NCI-H526 treated with DMSO at 0.1 percent for 48 hours (cell line): ENCODE measurements at regions not wholly inside any gene's neighbourhood (a gene's known extent, or its start where the extent isn't known, plus 50 kb on each side); places are given as distances from the start of the nearest gene placed in this dataset.

Source experiments
- DNase-seq: peaks from one replicate; lab custom pipeline; 2025; lab: John Stamatoyannopoulos, UW

DNA sequence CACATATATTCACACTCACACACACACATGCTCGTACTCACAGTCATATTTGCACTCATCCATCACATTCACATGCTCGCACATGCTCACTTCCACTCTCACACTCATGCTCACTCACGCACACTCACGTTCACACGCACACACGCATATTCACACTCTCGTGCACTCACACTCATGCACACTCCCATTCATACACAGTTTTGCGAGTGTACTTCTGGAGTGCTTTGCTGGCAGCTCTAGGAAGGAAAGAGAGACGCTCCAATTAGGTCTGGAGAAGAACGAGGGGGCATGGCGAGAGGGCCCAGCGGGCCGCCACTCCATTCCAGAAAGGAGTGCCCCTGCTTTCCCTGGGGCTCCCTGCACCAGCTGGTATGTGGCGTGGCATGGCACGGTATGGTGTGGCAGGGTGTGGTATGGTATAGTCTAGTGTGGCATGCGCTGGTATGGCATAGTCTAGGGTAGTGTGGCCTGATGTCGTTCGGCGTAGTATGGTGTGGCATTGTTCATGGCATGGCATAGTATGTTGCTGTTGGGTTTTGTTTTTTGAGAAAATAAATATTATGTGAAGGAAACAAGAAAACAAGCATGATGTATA is 216.8 kb upstream of the CDYL start:
- DNase-seq: no peak

DNA sequence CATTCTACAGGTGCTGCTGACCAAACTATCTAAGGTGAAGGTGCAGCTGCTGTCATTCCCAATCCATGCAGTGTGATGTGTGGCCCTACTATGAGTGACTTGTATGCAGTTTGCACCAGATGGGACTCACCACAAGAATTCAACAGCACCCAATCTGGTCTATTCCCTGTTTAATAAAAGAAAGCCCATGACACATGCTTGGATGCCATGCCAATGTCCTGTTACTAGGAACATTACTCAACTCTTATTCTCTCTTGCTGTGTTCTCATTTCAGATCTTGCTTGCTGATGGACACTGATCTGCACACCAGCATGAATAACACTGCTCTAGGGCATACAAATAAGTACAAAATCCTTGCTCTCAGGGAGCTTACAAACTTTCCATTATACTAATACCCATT is 221.6 kb upstream of the CDYL start:
- DNase-seq: no peak

DNA sequence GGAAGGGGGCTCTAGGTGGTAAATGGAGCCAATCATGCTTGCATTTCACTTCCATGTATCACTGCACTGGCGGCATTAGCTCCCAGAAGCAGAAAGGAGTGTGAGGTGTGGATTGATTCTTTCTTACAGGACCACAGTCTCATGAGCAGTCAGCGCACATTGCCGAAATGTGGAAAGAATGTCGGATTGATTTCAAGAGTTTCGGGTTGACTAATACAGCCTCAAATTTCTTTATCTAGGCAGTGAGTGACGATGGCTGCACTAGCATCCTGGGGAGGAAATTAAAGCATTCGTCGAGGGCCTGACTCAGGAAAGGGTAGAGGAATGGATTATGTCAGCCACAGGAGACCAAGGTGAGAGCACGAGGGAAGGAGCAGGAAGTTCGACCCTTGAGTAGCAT is 222.8 kb upstream of the CDYL start:
- DNase-seq: no peak

DNA sequence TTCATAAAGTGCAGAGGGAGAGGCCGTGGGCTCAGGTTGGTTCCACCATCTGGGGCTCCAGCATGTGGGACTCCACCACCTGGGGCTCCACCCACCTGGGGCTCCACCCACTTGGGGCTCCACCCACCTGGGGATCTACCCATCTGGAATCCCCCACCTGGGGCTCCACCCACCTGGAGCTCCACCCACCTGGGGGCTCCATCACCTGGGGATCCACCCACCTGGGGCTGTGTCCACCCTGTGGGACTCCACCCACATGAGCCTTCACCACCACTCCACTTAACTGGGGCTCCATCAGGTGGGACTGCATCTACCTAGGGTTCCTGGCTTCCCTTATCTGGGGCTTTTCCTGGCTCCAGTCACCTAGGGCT is 226.0 kb upstream of the CDYL start:
- no peak for DNase-seq

DNA sequence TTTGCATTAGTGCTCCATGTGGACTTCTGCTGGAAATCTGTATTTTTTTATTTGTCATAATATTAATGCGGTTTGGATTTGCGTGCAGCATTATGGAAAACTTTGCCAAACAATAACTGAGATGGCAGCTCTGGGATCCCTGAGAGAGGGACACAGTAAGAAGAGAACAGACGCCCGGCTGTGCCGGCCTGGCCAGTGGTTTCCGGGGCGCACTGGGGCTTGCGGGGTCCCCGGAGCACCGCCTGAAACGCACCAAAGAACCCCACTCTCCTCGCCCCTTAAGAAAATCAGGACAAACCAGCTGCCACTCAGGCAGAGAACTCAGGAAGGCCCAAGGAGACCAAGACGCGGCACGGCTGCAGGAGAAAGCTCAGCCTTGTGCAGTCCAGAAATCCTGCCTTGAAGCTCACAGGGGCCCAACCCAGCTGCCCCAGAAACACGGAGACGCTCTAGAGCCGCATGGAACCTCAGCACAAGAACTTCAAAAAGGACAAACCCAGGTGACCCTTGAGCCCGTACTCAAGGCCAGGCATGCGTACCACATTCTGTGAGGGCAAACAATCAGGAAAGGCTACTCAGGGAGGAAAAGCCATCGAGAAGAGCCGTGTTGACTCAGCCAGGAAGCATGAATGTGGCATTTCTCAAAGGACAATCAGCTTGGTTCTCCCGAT is 226.5 kb upstream of the CDYL start:
- no peak for DNase-seq

DNA sequence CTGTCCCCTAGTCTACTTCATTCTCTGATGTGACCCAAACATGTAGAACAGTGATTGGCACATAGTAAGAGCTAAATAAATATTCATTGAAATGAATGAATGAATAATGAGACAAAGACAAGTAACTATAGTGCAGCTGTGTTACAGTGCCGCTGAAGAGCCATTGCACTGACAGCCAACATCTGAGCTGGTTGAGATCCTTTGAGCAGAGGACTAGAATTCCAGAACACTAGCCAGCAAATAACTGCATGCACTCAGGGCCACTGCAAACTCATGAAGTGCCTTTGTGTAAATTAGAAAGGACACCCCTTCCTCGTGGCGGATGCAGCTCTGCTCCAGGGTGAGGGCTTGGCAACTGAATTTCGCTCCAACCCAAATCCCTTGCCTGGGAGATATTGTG is 230.3 kb upstream of the CDYL start:
- DNase-seq: no peak

DNA sequence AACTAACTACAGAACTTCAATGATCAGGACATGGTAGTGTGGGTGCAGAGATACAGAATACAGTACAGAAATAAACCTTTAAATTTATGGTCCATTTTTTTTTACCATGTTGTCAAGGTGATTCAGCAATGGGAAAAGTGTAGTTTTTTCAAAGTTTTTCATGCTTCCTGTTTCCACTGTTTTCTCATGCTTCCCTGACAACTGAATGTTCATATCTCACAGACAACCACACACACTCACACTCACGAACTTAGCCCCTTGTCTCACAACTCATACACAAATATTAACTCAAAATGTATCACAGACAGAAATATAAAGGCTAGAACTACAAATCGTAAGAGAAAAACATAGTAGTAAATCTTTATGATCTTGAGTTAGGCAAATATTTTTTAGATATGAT is 232.6 kb upstream of the CDYL start:
- no peak for DNase-seq

DNA sequence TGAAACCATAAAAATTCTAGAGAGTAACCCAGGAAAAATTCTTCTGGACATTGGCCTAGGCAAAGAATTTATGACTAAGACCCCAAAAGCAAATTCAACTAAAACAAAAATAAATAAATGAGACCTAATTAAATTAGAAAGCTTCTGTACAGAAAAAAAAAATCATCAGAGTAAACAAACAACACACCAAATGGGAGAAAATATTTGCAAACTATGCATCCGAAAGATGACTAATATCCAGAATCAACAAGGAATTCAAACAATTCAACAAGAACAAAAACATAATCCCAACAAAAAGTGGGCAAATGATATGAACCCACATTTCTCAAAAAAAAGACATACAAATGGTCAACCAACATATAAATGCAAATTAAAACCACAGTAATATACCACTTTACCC is 242.6 kb upstream of the CDYL start:
- no peak for DNase-seq

DNA sequence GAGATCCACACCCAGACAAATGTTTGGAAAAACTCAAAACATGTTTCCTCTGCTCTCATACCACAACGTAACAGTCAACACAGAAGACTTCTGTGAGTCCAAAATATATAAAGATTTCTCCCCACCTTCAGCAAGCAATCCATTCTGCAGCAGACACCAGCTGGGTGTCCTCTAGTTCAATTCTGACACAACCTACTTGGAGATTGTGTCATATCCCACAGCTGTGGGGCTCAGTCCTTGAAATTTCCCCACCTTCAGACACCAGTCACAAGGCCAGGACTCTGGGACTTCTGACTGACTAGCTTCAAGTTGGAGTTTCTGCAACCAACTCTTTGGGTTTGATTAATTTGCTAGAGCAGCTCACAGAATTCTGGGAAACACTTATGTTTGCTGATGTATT is 244.8 kb upstream of the CDYL start:
- no peak for DNase-seq

DNA sequence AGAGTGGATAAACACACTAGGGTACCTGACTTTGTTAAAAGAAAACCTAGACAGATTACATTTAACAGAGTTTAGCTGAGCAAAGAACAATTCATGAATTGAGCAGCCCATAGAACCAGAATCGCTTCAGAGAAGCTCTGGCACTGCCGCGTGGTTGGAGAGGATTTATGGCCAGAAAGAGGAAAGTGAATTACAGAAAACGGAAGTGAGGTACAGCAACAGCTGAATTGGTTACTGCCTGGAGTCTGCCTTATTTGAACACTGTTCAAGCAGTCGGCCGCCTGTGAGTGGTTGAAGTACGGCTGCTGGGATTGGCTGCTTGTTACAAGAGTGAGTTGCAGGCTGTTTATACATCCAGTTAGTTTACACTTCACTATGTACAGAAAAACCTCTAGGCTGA is 253.8 kb upstream of the CDYL start:
- no peak for DNase-seq

DNA sequence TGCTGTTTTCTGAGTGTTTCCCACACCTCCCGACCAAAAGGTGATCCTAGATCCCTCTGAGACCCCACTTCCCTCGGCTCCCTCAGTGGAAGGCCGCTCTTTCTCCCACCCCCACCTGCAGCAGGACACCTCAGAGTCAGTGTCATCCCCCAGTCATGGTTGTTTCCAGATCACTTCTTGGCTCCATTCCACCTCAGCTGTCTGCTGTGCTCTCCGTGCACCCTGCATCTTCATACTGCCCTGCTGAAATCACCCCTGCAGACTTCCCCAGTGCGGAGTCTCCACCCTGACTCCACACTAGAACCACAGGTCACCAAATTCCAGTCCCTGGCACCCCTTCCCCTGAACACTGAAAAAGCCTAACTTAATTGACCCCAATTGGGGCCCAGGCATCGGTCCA is 255.1 kb upstream of the CDYL start:
- no peak for DNase-seq

DNA sequence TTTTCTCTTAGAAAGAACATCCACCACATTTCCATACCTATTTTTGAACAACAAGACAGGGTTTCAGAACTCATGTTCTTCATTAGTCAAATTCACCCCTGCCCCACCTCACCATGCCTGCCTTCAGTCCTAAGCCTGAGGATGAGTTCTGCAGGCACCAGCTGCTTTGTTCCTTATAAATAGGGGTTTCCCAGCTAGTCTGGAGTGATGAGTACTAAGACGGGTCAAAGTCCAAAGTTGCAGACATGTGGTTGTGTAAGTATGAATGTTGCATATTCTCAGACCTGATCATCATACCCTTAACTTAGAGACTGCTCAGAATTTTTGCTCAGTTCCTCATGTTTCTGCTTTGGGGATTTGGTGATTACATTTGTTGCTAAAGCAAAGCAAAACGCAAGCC is 257.7 kb upstream of the CDYL start:
- DNase-seq: no peak

DNA sequence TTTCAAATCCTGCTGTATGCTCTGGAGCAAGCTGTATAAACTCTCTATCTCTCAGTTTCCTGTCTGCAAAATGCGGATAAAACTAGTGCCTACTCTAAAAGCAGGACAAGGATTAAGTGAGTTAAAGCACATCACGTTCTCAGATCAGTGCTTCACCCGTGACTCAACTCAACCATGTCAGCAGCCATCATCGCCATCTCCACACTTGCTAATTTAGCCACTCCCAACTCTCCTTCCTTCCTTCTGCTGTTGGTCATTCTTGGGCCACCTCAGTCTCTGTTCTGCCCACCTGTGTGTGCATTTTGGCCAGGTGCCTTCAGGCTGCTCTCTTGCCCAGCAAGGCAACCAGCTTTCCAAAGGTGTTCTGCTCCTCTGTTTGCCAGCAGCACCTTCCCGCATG is 260.0 kb upstream of the CDYL start:
- DNase-seq: no peak

DNA sequence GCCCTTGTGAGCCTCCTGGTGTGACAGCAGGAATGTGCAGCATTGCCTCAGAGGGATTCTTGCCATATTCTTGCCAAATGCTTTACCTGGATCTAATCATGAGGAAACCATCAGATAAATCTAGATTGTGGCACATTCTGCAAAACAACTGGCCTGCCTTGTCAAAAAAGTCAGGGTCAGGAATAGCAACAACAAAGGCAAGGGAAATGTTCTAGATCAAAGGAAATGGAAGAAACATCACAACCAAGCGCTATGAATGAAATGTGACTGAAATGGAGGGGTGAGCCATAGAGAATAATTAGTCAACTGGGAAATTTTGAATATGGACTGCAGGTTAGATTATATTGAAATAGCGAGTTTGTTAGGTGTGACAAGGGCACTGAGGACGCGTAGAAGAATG is 262.6 kb upstream of the CDYL start:
- DNase-seq: no peak

DNA sequence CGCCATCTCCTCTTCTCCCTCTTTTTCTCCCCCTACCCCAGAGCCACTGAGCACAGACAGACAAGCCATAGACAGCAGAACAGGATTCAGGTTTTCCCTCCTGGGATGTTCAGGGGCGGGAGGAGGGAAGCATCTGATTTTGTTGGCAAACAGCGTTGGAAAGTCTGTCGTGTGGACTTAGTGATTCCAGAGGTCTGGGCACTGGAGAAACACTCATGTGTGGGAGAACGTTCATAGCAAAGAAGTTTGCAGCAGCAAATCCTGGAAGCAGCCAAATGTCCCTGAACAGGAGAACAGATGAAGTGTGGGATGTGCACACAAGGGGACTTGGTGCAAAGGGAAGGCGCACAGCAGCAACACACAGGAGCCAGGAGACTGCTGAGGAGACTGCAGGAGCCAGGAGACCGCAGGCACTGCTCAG is 264.1 kb upstream of the CDYL start:
- no peak for DNase-seq

DNA sequence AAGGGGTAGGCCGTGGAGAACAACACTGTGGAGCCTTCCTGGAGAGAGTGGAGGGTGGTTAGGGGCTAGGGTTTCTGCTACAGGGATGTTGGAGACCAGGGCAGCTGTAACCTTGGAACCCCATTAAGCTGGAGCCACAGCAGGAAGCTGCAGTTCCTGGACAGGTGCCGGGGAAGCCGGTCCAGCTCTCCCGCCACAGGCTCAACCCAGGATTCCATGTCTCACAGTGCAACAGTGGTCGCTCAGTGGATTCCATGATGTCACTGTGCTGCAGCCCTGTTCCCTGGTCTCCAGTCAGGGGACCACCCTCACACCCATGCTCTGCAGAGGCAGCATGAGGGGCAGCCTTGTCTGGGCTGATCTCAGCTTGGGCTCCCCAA is 264.6 kb upstream of the CDYL start:
- no peak for DNase-seq

DNA sequence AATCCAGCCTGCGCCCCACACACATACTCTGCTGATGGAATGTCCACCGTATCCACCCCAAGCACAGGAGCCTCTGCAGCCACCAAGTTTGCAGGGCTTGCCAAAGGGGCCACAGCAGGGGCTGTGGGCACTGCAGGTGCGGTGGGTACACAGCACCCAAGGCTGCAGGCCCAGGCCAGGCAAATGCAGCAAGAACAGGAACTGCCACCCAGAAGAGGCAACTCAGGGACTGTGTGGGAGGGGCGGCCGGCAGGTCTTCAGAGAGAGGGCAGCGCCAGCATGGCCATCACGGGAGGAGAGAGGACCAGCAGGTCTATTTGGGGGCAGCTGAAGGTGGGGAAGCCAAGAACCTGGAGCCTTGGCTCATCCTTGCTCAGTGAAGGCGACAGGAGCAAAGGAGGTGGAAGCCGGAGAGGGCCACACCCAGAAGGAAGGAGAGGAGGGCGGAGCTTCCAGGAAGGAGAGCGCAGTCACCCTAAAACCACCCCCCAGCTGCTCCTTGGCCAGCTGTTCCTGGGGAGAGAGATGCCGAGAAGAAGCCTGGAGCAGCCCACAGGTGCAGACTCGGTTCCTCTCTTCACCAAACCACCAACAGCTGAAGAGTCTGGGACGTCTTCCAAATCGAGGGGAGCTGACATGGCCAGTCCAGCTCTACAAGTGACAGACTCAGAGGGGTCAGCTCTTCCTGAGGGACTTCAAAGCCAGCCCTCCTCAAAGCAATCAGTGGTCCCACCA is 265.1 kb upstream of the CDYL start:
- DNase-seq: no peak

DNA sequence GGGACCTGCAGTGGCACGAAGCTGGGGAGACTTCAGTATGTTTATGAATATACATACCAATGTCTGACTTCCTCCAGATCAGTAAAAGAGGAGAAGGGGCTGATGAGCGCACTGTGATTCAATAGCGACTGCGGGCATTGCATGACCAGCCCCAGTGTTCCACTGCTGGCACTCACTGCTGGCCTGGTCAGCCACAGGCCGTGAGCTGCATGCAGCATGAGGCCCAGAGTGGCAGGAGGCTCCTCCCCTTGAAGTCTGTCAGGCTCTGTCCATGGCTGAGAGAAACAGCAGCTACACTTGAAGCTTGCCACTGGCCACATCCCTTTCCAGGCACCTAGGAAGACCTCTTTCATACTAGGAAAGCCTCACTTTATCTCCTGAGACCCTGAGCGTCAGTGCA is 265.9 kb upstream of the CDYL start:
- no peak for DNase-seq

DNA sequence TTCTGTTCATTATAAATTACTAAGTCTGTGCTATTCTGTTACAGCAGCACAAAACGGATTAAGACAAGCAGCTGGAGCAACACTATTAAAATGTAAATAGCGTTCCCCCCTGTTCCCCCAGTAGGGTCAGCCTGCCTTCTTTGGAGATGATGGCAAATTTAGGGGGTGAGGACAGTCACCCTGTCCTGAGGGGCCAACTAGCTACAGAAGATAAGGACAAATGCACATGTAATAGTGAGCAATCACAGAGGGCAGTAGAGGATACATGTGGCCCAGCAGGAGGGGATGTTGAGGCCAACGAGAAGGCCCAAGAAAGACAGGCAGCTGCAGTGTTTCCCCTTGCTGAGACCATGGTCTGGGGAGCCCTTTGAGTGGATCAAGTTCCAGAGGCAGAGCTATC is 266.7 kb upstream of the CDYL start:
- no peak for DNase-seq

DNA sequence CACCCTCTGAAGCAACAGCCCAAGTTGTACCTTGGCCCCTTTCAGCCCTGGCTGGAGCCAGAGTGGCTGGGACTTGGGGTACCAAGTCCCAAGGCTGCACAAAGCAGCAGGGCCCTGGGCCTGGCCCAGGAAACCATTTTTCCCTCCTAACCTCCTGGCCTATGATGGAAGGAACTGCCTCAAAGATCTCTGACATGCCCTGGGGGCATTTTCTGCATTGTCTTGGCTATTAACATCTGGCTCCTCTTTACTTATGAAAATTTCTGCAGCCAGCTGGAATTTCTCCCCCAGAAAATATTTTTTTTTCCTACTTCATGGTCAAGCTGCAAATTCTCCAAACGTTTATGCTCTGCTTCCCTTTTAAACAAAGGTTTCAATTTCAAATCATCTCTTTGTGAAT is 269.4 kb upstream of the CDYL start:
- DNase-seq: peak; percentile 21

DNA sequence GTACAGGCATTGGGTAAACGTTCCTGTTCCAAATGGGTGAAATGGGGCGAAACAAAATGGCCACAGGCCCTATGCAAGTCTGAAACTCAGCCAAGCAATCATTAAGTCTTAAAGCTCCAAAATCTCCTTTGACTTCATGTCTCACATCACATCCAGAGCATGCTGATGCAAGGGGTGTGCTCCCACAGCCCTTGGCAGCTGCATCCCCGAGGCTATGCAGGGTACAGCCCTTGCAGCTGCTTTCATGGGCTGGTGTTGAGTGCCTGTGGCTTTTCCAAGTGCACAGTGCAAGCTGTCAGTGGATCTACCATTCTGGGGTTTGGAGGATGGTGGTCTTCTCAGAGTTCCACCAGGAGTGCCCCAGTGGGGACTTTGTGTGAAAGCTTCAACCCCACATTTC is 270.0 kb upstream of the CDYL start:
- DNase-seq: no peak

DNA sequence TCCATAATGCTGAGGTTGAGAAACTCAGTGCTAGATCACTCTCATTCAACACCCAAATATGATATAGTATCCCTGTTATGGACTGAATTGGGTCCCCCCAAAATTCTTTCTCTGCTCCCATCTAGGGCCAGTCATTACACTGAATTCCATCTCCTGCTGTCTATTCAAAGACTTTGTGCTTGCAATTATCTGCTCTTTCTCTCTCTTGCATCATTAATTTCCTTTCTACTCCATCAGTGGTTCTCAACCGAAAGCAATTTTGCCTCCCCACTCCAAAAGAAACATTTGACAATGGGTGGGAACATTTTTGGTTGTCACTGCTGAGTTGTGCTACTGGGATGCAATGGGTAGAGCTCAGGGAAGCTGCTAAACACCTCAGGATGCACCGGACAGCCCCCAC is 271.5 kb upstream of the CDYL start:
- no peak for DNase-seq

DNA sequence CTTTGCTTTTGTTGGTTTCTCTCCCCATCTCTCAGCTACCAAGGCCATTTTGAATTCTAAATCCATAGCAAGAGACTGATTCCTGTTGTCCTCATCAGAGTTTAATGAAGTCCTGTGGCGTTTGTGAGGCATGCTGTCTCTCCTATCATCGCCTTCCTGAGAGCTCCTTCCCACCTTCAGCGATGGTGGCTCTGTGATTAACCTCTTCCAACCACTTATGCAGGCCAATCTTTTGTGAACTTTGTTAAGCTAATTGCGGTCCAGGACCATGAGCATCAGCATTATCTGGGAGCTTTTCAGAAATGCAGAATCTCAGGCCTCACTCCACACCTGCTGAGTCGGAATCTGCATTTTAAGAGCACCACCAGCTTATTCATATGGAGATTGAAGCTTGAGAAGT is 272.5 kb upstream of the CDYL start:
- no peak for DNase-seq

DNA sequence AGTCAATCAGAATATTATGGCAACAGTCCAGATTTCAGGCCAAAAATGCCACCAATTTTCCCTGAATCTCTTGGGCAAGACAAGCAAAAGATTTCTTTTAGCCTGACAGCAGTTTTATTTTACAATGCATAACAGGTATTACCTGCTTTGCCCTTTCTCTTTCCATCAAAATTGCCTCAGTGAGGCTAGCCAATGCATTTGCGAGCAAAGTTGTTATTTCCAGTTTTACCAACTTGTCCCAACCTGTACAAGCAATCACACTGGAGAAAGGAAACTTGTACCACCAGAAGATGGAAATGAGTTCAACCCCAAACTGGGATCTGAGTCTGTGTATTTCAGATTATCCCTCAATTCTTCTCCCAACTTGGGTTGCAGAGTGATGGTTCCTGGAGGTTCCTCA is 279.9 kb upstream of the CDYL start:
- DNase-seq: no peak
